HepG2 (cell line): ENCODE measurements at regions not wholly inside any gene's neighbourhood (a gene's known extent, or its start where the extent isn't known, plus 50 kb on each side); places are given as distances from the start of the nearest gene placed in this dataset.

Experiments
- ATAC-seq: fragments of 200-7000 bp; cut with Tn5 transposase; 3 replicates; pipeline ENCODE4 v1.9.1; 2020; ENCODE audit warnings: mild to moderate bottlenecking, moderate library complexity
- BruUV-seq: library from RNA; stranded (reverse); fragments of 400-500 nt; replicated peaks from 2 replicates; lab custom pipeline; 2021; lab: Mats Ljungman, UMichigan
- CTCF ChIA-PET: fragments of 300-600 bp; formaldehyde crosslinking; extraction: SDS; loops from one replicate; lab custom pipeline; 2021; ENCODE audit warnings: low total read pairs, inconsistent platforms, low intra/inter-chr PET ratio; lab: Yijun Ruan, JAX
- POLR2A ChIA-PET: fragments of 350-600 bp; sonication (Branson Sonifier 250); formaldehyde crosslinking; loops from one replicate; lab custom pipeline; 2020; ENCODE audit warnings: antibody characterized with exemption, inconsistent platforms; lab: Yijun Ruan, JAX
- DNase-seq: peaks from one replicate; pipeline ENCODE4 v3.0.0-alpha.2; 2015; ENCODE audit warnings: low spot score
- FAIRE-seq: peaks from 3 replicates; lab custom pipeline; 2011; peaks lifted over from hg19 to GRCh38; lab: Jason Lieb, UNC
- H2AFZ ChIP-seq: one replicate; pipeline ENCODE4 v1.6.1; 2011; ENCODE audit warnings: low read length, inconsistent platforms
- H3K27ac ChIP-seq: fragments of 300-600 bp; 3 replicates; pipeline ENCODE4 v1.8.0; 2011; ENCODE audit warnings: mixed run types, mild to moderate bottlenecking, mixed read lengths, low read length, inconsistent platforms; ENCODE audit not compliant: insufficient read depth; ENCODE audit errors: extremely low read length
- H3K27me3 ChIP-seq, 2 experiments: fragments of 200-600 bp in 1 of 2; 2 replicates in 1 of 2; 3 replicates in 1 of 2; pipeline versions ENCODE4 v1.6.0 to v1.8.0; 2011; ENCODE audit warnings: low read length in 2 of 2, mild to moderate bottlenecking in 2 of 2, moderate library complexity in 2 of 2, inconsistent platforms in 1 of 2; ENCODE audit not compliant: insufficient read depth in 2 of 2, control insufficient read depth in 1 of 2
- H3K36me3 ChIP-seq, 2 experiments: fragments of 200-600 bp in 1 of 2; replicated peaks in 1 of 2; 2 replicates in 1 of 2; 3 replicates in 1 of 2; pipeline versions ENCODE4 v1.5.1 to v1.8.0; 2011; ENCODE audit warnings: low read length in 2 of 2, inconsistent platforms in 1 of 2; ENCODE audit not compliant: insufficient read depth in 2 of 2, control insufficient read depth in 1 of 2
- H3K4me1 ChIP-seq: 2 replicates; pipeline ENCODE4 v1.5.1; 2012; ENCODE audit warnings: low read length, inconsistent platforms; ENCODE audit not compliant: insufficient read depth
- H3K4me2 ChIP-seq: 2 replicates; pipeline ENCODE4 v1.6.0; 2011; ENCODE audit warnings: low read depth, low read length, inconsistent platforms
- H3K4me3 ChIP-seq, 3 experiments: fragments of 200-600 bp in 1 of 3; sonication (generic), shearing (Covaris generic) in 1 of 3; replicated peaks in 1 of 3; 2 replicates each; pipeline ENCODE4 v1.5.1; 2011 to 2016; ENCODE audit warnings: low read length in 3 of 3, inconsistent platforms in 2 of 3, low read depth in 2 of 3, mild to moderate bottlenecking in 2 of 3, control low read depth in 1 of 3, mixed read lengths in 1 of 3; ENCODE audit not compliant: insufficient read depth in 1 of 3
- H3K79me2 ChIP-seq: one replicate; pipeline ENCODE4 v1.6.1; 2011; ENCODE audit warnings: low read length, inconsistent platforms; ENCODE audit not compliant: insufficient read depth
- H3K9ac ChIP-seq: 2 replicates; pipeline ENCODE4 v1.6.0; 2011; ENCODE audit warnings: mild to moderate bottlenecking, low read depth, low read length, inconsistent platforms; ENCODE audit not compliant: insufficient read depth
- H3K9me3 ChIP-seq: 2 replicates; pipeline ENCODE4 v1.5.1; 2012; ENCODE audit warnings: mild to moderate bottlenecking, low read length
- H4K20me1 ChIP-seq: 2 replicates; pipeline ENCODE4 v1.6.0; 2011; ENCODE audit warnings: inconsistent platforms, mild to moderate bottlenecking, low read length, moderate library complexity; ENCODE audit not compliant: insufficient read depth
- EP300 ChIP-seq, 3 experiments: sonication (generic) in 1 of 3; formaldehyde crosslinking in 1 of 3; IDR thresholded peaks; 2 replicates each; pipeline versions ENCODE4 v1.5.1 to v1.6.1; 2011 to 2020; ENCODE audit warnings: low read depth in 2 of 3, low read length in 2 of 3, borderline replicate concordance in 1 of 3, improper control_type of control experiment in 1 of 3, mild to moderate bottlenecking in 1 of 3, missing genetic modification reagents in 1 of 3, moderate library complexity in 1 of 3
- GLI4 ChIP-seq: sonication (generic); formaldehyde crosslinking; IDR thresholded peaks from 2 replicates; pipeline ENCODE4 v1.5.1; 2020; ENCODE audit warnings: missing genetic modification reagents, mild to moderate bottlenecking, moderate library complexity, borderline replicate concordance
- HES4 ChIP-seq: sonication (generic); formaldehyde crosslinking; IDR thresholded peaks from 2 replicates; pipeline ENCODE4 v1.9.0; 2021; ENCODE audit warnings: mild to moderate bottlenecking, missing genetic modification reagents, borderline replicate concordance
- KAT2B ChIP-seq: fragments of 150-350 bp; IDR thresholded peaks from 2 replicates; pipeline ENCODE4 v1.6.1; 2014; ENCODE audit warnings: low read depth, low read length, borderline replicate concordance
- MAFG ChIP-seq: sonication (generic); formaldehyde crosslinking; IDR thresholded peaks from 2 replicates; pipeline ENCODE4 v1.5.1; 2020; ENCODE audit warnings: mild to moderate bottlenecking, missing genetic modification reagents
- NFE2 ChIP-seq: sonication (generic); formaldehyde crosslinking; IDR thresholded peaks from 2 replicates; pipeline ENCODE4 v1.4.0; 2020; ENCODE audit warnings: missing genetic modification reagents
- PITX1 ChIP-seq: sonication (generic); formaldehyde crosslinking; IDR thresholded peaks from 2 replicates; pipeline ENCODE4 v1.5.1; 2020; ENCODE audit warnings: mild to moderate bottlenecking, missing genetic modification reagents
- SP140L ChIP-seq: sonication (generic); formaldehyde crosslinking; IDR thresholded peaks from 2 replicates; pipeline ENCODE4 v1.4.0; 2020; ENCODE audit warnings: missing genetic modification reagents, borderline replicate concordance
- ZC3H4 ChIP-seq: sonication (generic); formaldehyde crosslinking; IDR thresholded peaks from 2 replicates; pipeline ENCODE4 v1.4.0; 2020; ENCODE audit warnings: missing genetic modification reagents, borderline replicate concordance
- ZFP37 ChIP-seq: sonication (generic); formaldehyde crosslinking; IDR thresholded peaks from 2 replicates; pipeline ENCODE4 v1.4.0; 2020; ENCODE audit warnings: missing genetic modification reagents, borderline replicate concordance
- ZNF326 ChIP-seq: sonication (generic); formaldehyde crosslinking; IDR thresholded peaks from 2 replicates; pipeline ENCODE4 v1.4.0; 2020; ENCODE audit warnings: missing genetic modification reagents, borderline replicate concordance
- ZNF556 ChIP-seq: sonication (generic); formaldehyde crosslinking; IDR thresholded peaks from 2 replicates; pipeline ENCODE4 v1.4.0; 2020; ENCODE audit warnings: mild to moderate bottlenecking, missing genetic modification reagents, borderline replicate concordance
- ZNF605 ChIP-seq: sonication (generic); formaldehyde crosslinking; IDR thresholded peaks from 2 replicates; pipeline ENCODE4 v1.8.0; 2022; ENCODE audit warnings: mild to moderate bottlenecking, missing genetic modification reagents
- ZNF761 ChIP-seq: sonication (generic); formaldehyde crosslinking; conservative IDR thresholded peaks from 2 replicates; pipeline ENCODE4 v1.4.0; 2020; ENCODE audit warnings: mild to moderate bottlenecking, missing genetic modification reagents
- WGBS: methylation state at CpG from one replicate; pipeline ENCODE4 v1.1.6; 2017; ENCODE audit warnings: low lambda C conversion rate; 5-methylcytosine and 5-hydroxymethylcytosine counted together
- in situ Hi-C: cut with HindIII; loops from 2 replicates; pipeline ENCODE4 v1.10.0; 2017; ENCODE audit warnings: low pct_unique_long_range_greater_than_20kb; ENCODE audit not compliant: extremely low pct_ligation_motif_present
- intact Hi-C: fragments of 100-400 bp; cut with micrococcal nuclease; formaldehyde crosslinking; loops from one replicate; pipeline ENCODE4 v1.10.0; 2022; ENCODE audit not compliant: unreplicated experiment

GRCh38 chr22:27122574-27122973, 465.2 kb downstream of the MIAT start:
- Histone ChIP-seq H4K20me1 (no peaks in the 10 kb centered on the region), H3K36me3 (no peaks in the 10 kb centered on the region), H2AFZ (no peak overlapping the region), H3K4me1 (no peaks in the 10 kb centered on the region), H3K27ac (no peak overlapping the region), H3K9me3 (no peaks in the 10 kb centered on the region; the same call in 1 of the 2 replicates), H3K79me2 (no peaks in the 10 kb centered on the region), H3K9ac (no peak overlapping the region), H3K27me3 (0 out of 5 replicates have a peak, but pooled peaks cover 0 to 3% of the 10 kb centered on the region in 2 experiments), H3K4me3 (no peak overlapping the region), H3K4me2 (no peak overlapping the region)
- DNase-seq = no peak
- ChIA-PET CTCF (no interaction called here), POLR2A (no interaction called here)
- WGBS = 52% methylated on average over 10 of the region's 11 CpGs
- BruUV-seq = no TSS peak
- TF ChIP-seq HES4 (CRISPR knock-in tag) (no peak), ZNF761 (CRISPR knock-in tag) (no peak), ZNF556 (CRISPR knock-in tag) (no peak)
- in situ Hi-C loops (no loop called here), intact Hi-C loops (no loop called here)
- FAIRE-seq = no peak
- ATAC-seq = no peak

GRCh38 chr22:27123880-27124279, 466.5 kb downstream of the MIAT start:
- H2AFZ ChIP-seq = no peak overlapping the region
- ATAC-seq (no peak), DNase-seq (no peak), FAIRE-seq (no peak)
- ChIA-PET CTCF (no interaction called here), POLR2A (no interaction called here)
- WGBS = 30% methylated on average over 1 of the region's 1 CpG
- no peaks in the 10 kb centered on the region for H3K79me2 ChIP-seq
- peaks cover 0 to 16% of the 10 kb centered on the region in 2 experiments; a peak in 2 of 5 replicates for H3K27me3 ChIP-seq
- H4K20me1 ChIP-seq = no peaks in the 10 kb centered on the region
- BruUV-seq = no TSS peak
- intact Hi-C loops (no loop called here), in situ Hi-C loops (no loop called here)
- H3K4me1 ChIP-seq = no peaks in the 10 kb centered on the region
- H3K9me3 ChIP-seq = no peaks in the 10 kb centered on the region; the same call in 1 of the 2 replicates
- H3K27ac ChIP-seq = no peak overlapping the region
- H3K4me3 ChIP-seq = no peak overlapping the region
- H3K9ac ChIP-seq = no peak overlapping the region
- no peak overlapping the region for H3K4me2 ChIP-seq
- no peak for TF ChIP-seq KAT2B
- TF ChIP-seq PITX1 = no peak
- TF ChIP-seq ZNF605 (CRISPR knock-in tag) = no peak
- TF ChIP-seq NFE2 = no peak
- no peak for TF ChIP-seq ZC3H4 (CRISPR knock-in tag)
- TF ChIP-seq ZNF326 (CRISPR knock-in tag) = no peak
- TF ChIP-seq GLI4 (CRISPR knock-in tag) = no peak
- TF ChIP-seq ZFP37 (CRISPR knock-in tag) = no peak
- no peak for TF ChIP-seq EP300 (IDR thresholded peaks at IDR 0.05; ENCODE audit: low read depth in 2 of 2, low read length in 2 of 2)
- TF ChIP-seq EP300 (CRISPR knock-in tag; IDR thresholded peaks at IDR 0.05; ENCODE audit: borderline replicate concordance) = no peak
- no peak for TF ChIP-seq MAFG (CRISPR knock-in tag)
- TF ChIP-seq SP140L (CRISPR knock-in tag) = no peak
- H3K36me3 ChIP-seq = no peaks in the 10 kb centered on the region
